Cardiac muscle cell (in vitro differentiated cells and primary cell): ENCODE measurements at regions not wholly inside any gene's neighbourhood (a gene's known extent, or its start where the extent isn't known, plus 50 kb on each side); places are given as distances from the start of the nearest gene placed in this dataset.

Experiments
- DNase-seq, 2 donors: peaks; one replicate each; pipeline versions ENCODE4 v3.0.0 to v3.0.0-alpha.2; 2010 to 2017; ENCODE audit warnings: low read depth in 1 of 2, low spot score in 1 of 2
- H3K27ac ChIP-seq: fragments of 200-600 bp; sonication (generic); 2 replicates; pipeline ENCODE4 v1.5.1; 2016
- H3K27me3 ChIP-seq: fragments of 200-600 bp; sonication (generic); 2 replicates; pipeline ENCODE4 v1.6.0; 2016; ENCODE audit warnings: control low read depth
- H3K36me3 ChIP-seq: fragments of 200-600 bp; sonication (generic); 2 replicates; pipeline ENCODE4 v1.5.1; 2016; ENCODE audit warnings: control low read depth
- H3K4me1 ChIP-seq: fragments of 200-600 bp; sonication (generic); 2 replicates; pipeline ENCODE4 v1.8.1; 2017; ENCODE audit warnings: low read depth, mild to moderate bottlenecking, mixed run types
- H3K4me3 ChIP-seq: fragments of 200-600 bp; sonication (generic); 2 replicates; pipeline ENCODE4 v1.5.1; 2016; ENCODE audit warnings: mild to moderate bottlenecking
- H3K9me3 ChIP-seq: fragments of 200-600 bp; sonication (generic); 2 replicates; pipeline ENCODE4 v1.5.1; 2017; ENCODE audit warnings: low read depth, mild to moderate bottlenecking, control low read depth
- TF ChIP-seq, protein P1 (sequence below): IDR thresholded peaks from 2 replicates; pipeline ENCODE4 v1.5.1; 2012; ENCODE audit warnings: low read depth, mild to moderate bottlenecking, low read length

DNA sequence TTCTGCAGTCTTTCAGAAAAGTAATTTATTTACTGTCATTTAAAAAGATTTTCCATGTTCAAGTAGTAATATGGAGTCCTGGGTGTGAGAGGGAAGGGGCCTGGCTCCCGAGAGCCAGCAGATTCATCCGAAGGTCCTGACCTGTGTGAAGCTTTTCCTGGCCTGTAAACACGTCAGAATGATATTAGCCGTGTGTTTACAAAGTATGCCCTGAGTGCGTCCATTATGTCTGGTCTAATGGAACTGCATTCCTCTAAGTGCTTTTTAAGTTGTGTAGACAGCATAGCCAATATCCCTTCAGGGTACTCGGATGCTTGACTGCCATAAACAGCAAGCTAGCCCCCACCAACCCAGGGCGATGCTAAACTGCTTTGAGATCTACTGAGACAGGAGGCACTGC, 495.2 kb downstream of the AGTPBP1 start:
- TF ChIP-seq, protein P1, sequence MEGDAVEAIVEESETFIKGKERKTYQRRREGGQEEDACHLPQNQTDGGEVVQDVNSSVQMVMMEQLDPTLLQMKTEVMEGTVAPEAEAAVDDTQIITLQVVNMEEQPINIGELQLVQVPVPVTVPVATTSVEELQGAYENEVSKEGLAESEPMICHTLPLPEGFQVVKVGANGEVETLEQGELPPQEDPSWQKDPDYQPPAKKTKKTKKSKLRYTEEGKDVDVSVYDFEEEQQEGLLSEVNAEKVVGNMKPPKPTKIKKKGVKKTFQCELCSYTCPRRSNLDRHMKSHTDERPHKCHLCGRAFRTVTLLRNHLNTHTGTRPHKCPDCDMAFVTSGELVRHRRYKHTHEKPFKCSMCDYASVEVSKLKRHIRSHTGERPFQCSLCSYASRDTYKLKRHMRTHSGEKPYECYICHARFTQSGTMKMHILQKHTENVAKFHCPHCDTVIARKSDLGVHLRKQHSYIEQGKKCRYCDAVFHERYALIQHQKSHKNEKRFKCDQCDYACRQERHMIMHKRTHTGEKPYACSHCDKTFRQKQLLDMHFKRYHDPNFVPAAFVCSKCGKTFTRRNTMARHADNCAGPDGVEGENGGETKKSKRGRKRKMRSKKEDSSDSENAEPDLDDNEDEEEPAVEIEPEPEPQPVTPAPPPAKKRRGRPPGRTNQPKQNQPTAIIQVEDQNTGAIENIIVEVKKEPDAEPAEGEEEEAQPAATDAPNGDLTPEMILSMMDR = no peak
- DNase-seq = no peak
- no peaks in the 10 kb centered on the region for H3K27me3 ChIP-seq

DNA sequence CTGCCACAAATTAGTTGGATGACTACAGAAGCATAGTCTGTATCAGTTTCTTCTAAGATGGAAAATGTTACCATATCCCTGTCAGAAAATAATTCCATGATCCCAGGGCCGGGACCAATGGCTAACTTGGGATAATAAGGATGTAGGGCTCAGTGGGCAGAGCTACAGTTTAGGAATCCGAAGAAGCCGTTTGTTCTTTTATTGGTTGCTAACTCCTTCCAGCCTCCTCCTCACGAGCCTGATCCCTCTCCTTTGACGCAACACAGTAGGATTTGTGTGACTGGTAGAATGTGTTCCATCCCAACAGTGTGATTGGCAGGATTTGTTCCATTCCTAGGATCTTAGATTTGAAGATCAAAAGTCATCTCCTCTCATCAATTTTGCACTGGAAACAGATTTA, 496.9 kb downstream of the AGTPBP1 start:
- no peaks in the 10 kb centered on the region for H3K36me3 ChIP-seq
- no peak overlapping the region for H3K27ac ChIP-seq
- H3K27me3 ChIP-seq = no peaks in the 10 kb centered on the region
- no peaks in the 10 kb centered on the region for H3K9me3 ChIP-seq
- TF ChIP-seq, protein P1 = no peak
- no peaks in the 10 kb centered on the region for H3K4me1 ChIP-seq
- no peak overlapping the region for H3K4me3 ChIP-seq
- no peak for DNase-seq

More for the DNA sequence above, 495.2 kb downstream of the AGTPBP1 start:
- Histone ChIP-seq H3K9me3 (no peaks in the 10 kb centered on the region), H3K36me3 (no peaks in the 10 kb centered on the region), H3K4me3 (no peak overlapping the region), H3K4me1 (no peaks in the 10 kb centered on the region), H3K27ac (no peak overlapping the region)

DNA sequence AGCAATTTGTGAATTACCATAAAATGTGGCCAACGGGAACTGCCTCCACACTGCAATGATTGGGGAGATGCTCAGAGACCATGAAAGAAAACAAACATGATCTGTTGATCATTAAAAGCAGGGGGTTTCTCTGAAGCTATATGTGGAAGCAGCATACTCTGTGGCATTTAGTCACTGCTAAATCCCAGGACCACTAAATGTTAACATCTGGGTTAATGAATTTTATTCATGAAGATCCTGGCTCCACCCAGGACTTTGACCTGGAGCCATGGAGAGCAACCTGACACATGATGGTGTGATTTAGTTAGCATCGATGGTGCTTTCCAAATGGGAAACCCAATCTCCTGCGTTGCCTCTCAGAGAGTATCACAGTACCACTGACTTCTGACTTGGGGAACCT, 497.8 kb downstream of the AGTPBP1 start:
- TF ChIP-seq, protein P1 = no peak
- no peaks in the 10 kb centered on the region for H3K4me1 ChIP-seq
- DNase-seq = no peak
- peaks cover 2% of the 10 kb centered on the region for H3K9me3 ChIP-seq
- H3K27me3 ChIP-seq = no peaks in the 10 kb centered on the region
- H3K27ac ChIP-seq = no peak overlapping the region
- no peaks in the 10 kb centered on the region for H3K36me3 ChIP-seq
- H3K4me3 ChIP-seq = no peak overlapping the region

DNA sequence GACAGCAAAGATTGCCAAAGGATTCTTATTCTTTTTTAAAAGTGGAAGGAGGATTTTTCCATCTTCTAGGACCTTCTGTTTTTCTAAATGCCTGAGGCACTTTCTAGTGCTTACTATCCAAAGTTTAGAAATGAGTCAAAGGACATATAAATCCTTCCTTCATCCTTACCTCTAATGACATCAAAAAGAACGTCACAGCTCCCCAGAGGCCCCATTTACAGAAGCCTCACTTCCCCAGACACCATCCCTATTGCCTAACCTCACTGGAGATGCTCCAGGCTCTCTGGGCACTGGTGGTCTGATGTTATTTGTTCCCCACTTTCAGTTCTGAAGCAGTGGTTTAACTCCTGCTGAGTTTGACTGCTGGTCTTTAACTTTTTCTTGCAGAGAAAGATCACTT, 504.3 kb downstream of the AGTPBP1 start:
- no peak overlapping the region for H3K27ac ChIP-seq
- no peak overlapping the region for H3K4me3 ChIP-seq
- H3K9me3 ChIP-seq = peaks cover 2% of the 10 kb centered on the region
- TF ChIP-seq, protein P1 = no peak
- no peak for DNase-seq
- no peaks in the 10 kb centered on the region for H3K27me3 ChIP-seq
- H3K4me1 ChIP-seq = no peaks in the 10 kb centered on the region
- no peaks in the 10 kb centered on the region for H3K36me3 ChIP-seq

DNA sequence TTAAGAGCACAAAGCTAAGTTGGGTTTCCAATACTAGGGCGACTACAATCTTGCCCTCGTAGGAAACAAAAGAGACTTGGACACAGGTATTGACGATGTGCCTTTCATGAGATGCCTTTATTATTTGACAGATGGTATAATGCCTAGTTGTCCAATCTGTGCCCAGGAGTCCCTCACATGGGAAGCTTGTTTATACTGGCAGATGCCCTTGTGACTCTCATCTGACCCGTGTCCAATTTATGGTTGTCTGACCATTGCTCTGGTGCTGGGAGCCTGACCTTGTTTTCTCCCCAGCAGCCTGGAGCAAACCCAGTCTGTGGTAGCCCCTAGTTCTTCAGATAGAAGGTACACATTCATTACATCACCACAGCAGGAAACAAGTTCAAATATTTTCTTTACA, 511.7 kb downstream of the AGTPBP1 start:
- Histone ChIP-seq H3K9me3 (no peaks in the 10 kb centered on the region), H3K4me1 (no peaks in the 10 kb centered on the region), H3K36me3 (no peaks in the 10 kb centered on the region), H3K27ac (no peak overlapping the region), H3K4me3 (no peak overlapping the region), H3K27me3 (no peaks in the 10 kb centered on the region)
- DNase-seq = no peak
- TF ChIP-seq, protein P1 = no peak
